HepG2 (cell line): ENCODE measurements at regions not wholly inside any gene's neighbourhood (a gene's known extent, or its start where the extent isn't known, plus 50 kb on each side); places are given as distances from the start of the nearest gene placed in this dataset.

Experiments used
- ATAC-seq: fragments of 200-7000 bp; cut with Tn5 transposase; 3 replicates; pipeline ENCODE4 v1.9.1; 2020; ENCODE audit warnings: mild to moderate bottlenecking, moderate library complexity
- BruUV-seq: library from RNA; stranded (reverse); fragments of 400-500 nt; replicated peaks from 2 replicates; lab custom pipeline; 2021; lab: Mats Ljungman, UMichigan
- CTCF ChIA-PET: fragments of 300-600 bp; formaldehyde crosslinking; extraction: SDS; loops from one replicate; lab custom pipeline; 2021; ENCODE audit warnings: low total read pairs, inconsistent platforms, low intra/inter-chr PET ratio; lab: Yijun Ruan, JAX
- POLR2A ChIA-PET: fragments of 350-600 bp; sonication (Branson Sonifier 250); formaldehyde crosslinking; loops from one replicate; lab custom pipeline; 2020; ENCODE audit warnings: antibody characterized with exemption, inconsistent platforms; lab: Yijun Ruan, JAX
- DNase-seq: peaks from one replicate; pipeline ENCODE4 v3.0.0-alpha.2; 2015; ENCODE audit warnings: low spot score
- FAIRE-seq: peaks from 3 replicates; lab custom pipeline; 2011; peaks lifted over from hg19 to GRCh38; lab: Jason Lieb, UNC
- H2AFZ ChIP-seq: one replicate; pipeline ENCODE4 v1.6.1; 2011; ENCODE audit warnings: low read length, inconsistent platforms
- H3K27ac ChIP-seq: fragments of 300-600 bp; 3 replicates; pipeline ENCODE4 v1.8.0; 2011; ENCODE audit warnings: mixed run types, mild to moderate bottlenecking, mixed read lengths, low read length, inconsistent platforms; ENCODE audit not compliant: insufficient read depth; ENCODE audit errors: extremely low read length
- H3K27me3 ChIP-seq, 2 experiments: fragments of 200-600 bp in 1 of 2; 2 replicates in 1 of 2; 3 replicates in 1 of 2; pipeline versions ENCODE4 v1.6.0 to v1.8.0; 2011; ENCODE audit warnings: low read length in 2 of 2, mild to moderate bottlenecking in 2 of 2, moderate library complexity in 2 of 2, inconsistent platforms in 1 of 2; ENCODE audit not compliant: insufficient read depth in 2 of 2, control insufficient read depth in 1 of 2
- H3K36me3 ChIP-seq, 2 experiments: fragments of 200-600 bp in 1 of 2; replicated peaks in 1 of 2; 2 replicates in 1 of 2; 3 replicates in 1 of 2; pipeline versions ENCODE4 v1.5.1 to v1.8.0; 2011; ENCODE audit warnings: low read length in 2 of 2, inconsistent platforms in 1 of 2; ENCODE audit not compliant: insufficient read depth in 2 of 2, control insufficient read depth in 1 of 2
- H3K4me1 ChIP-seq: 2 replicates; pipeline ENCODE4 v1.5.1; 2012; ENCODE audit warnings: low read length, inconsistent platforms; ENCODE audit not compliant: insufficient read depth
- H3K4me2 ChIP-seq: 2 replicates; pipeline ENCODE4 v1.6.0; 2011; ENCODE audit warnings: low read depth, low read length, inconsistent platforms
- H3K4me3 ChIP-seq, 3 experiments: fragments of 200-600 bp in 1 of 3; sonication (generic), shearing (Covaris generic) in 1 of 3; replicated peaks in 1 of 3; 2 replicates each; pipeline ENCODE4 v1.5.1; 2011 to 2016; ENCODE audit warnings: low read length in 3 of 3, inconsistent platforms in 2 of 3, low read depth in 2 of 3, mild to moderate bottlenecking in 2 of 3, control low read depth in 1 of 3, mixed read lengths in 1 of 3; ENCODE audit not compliant: insufficient read depth in 1 of 3
- H3K79me2 ChIP-seq: one replicate; pipeline ENCODE4 v1.6.1; 2011; ENCODE audit warnings: low read length, inconsistent platforms; ENCODE audit not compliant: insufficient read depth
- H3K9ac ChIP-seq: 2 replicates; pipeline ENCODE4 v1.6.0; 2011; ENCODE audit warnings: mild to moderate bottlenecking, low read depth, low read length, inconsistent platforms; ENCODE audit not compliant: insufficient read depth
- H3K9me3 ChIP-seq: 2 replicates; pipeline ENCODE4 v1.5.1; 2012; ENCODE audit warnings: mild to moderate bottlenecking, low read length
- H4K20me1 ChIP-seq: 2 replicates; pipeline ENCODE4 v1.6.0; 2011; ENCODE audit warnings: inconsistent platforms, mild to moderate bottlenecking, low read length, moderate library complexity; ENCODE audit not compliant: insufficient read depth
- ADNP ChIP-seq: sonication (generic); formaldehyde crosslinking; IDR thresholded peaks from 2 replicates; pipeline ENCODE4 v1.4.0; 2020; ENCODE audit warnings: missing genetic modification reagents
- HOXA7 ChIP-seq: sonication (generic); formaldehyde crosslinking; IDR thresholded peaks from 2 replicates; pipeline ENCODE4 v1.8.1; 2022; ENCODE audit warnings: mild to moderate bottlenecking, missing genetic modification reagents, moderate library complexity
- PHF21A ChIP-seq: sonication (generic); formaldehyde crosslinking; IDR thresholded peaks from 2 replicates; pipeline ENCODE4 v1.5.0; 2020; ENCODE audit warnings: mild to moderate bottlenecking, missing genetic modification reagents
- SRSF4 ChIP-seq: fragments of 200-400 bp; formaldehyde crosslinking; IDR thresholded peaks from one replicate; pipeline ENCODE4 v1.6.1; 2018; ENCODE audit warnings: mild to moderate bottlenecking, low read depth, low read length, moderate library complexity; ENCODE audit not compliant: poor library complexity, severe bottlenecking
- ZNF557 ChIP-seq: sonication (generic); formaldehyde crosslinking; IDR thresholded peaks from 2 replicates; pipeline ENCODE4 v1.4.0; 2020; ENCODE audit warnings: missing genetic modification reagents
- ZNF703 ChIP-seq: sonication (generic); formaldehyde crosslinking; IDR thresholded peaks from 2 replicates; pipeline ENCODE4 v1.5.1; 2020; ENCODE audit warnings: missing genetic modification reagents, mild to moderate bottlenecking, moderate library complexity, borderline replicate concordance
- ZNF781 ChIP-seq: sonication (generic); formaldehyde crosslinking; IDR thresholded peaks from 2 replicates; pipeline ENCODE4 v1.5.1; 2020; ENCODE audit warnings: borderline replicate concordance, mild to moderate bottlenecking, missing genetic modification reagents; ENCODE audit errors: not compliant biosample characterization
- WGBS: methylation state at CpG from one replicate; pipeline ENCODE4 v1.1.6; 2017; ENCODE audit warnings: low lambda C conversion rate; 5-methylcytosine and 5-hydroxymethylcytosine counted together
- in situ Hi-C: cut with HindIII; loops from 2 replicates; pipeline ENCODE4 v1.10.0; 2017; ENCODE audit warnings: low pct_unique_long_range_greater_than_20kb; ENCODE audit not compliant: extremely low pct_ligation_motif_present
- intact Hi-C: fragments of 100-400 bp; cut with micrococcal nuclease; formaldehyde crosslinking; loops from one replicate; pipeline ENCODE4 v1.10.0; 2022; ENCODE audit not compliant: unreplicated experiment
- TF ChIP-seq, protein P1 (sequence below): IDR thresholded peaks from 2 replicates; pipeline ENCODE4 v1.6.1; 2012; ENCODE audit warnings: low read length, improper control_type of control experiment
- TF ChIP-seq, protein P2 (sequence below): sonication (generic); formaldehyde crosslinking; IDR thresholded peaks from 2 replicates; pipeline ENCODE4 v1.4.0; 2020; ENCODE audit warnings: missing genetic modification reagents, mild to moderate bottlenecking, borderline replicate concordance
- TF ChIP-seq, protein P3 (sequence below): sonication (generic); formaldehyde crosslinking; IDR thresholded peaks from 2 replicates; pipeline ENCODE4 v1.5.0; 2020; ENCODE audit warnings: missing genetic modification reagents
- TF ChIP-seq, protein P4 (sequence below): sonication (generic); formaldehyde crosslinking; IDR thresholded peaks from 2 replicates; pipeline ENCODE4 v1.4.0; 2020; ENCODE audit warnings: missing genetic modification reagents

DNA sequence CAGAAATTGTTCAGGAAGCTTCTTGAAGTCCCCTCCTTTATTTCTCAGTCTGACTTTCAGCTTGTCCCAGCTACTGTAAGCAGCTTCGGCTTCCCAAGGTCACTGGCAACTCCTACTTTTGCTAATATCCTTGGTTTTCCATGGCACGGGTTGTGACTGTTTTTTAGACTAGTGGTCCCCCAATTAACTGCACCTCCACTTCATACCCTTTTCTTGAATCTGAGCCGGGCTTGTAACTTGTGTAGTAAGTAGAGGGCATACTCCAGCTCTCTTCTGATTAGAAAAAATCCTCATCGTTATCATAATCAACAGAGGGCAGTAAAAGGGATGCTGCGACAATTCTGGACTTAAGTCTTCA lies 162.3 kb upstream of the TNFAIP3 start:
- no peak; the same call in 2 of the 3 replicates for ATAC-seq
- no peak for FAIRE-seq
- DNase-seq, result no peak
- intact Hi-C loops, result loop anchor here (1.0 to 10.0 kb wide), 6 partner anchors 236 to 432 kb away; no protein-coding TSS in a partner anchor
- no peaks in the 10 kb centered on the region for H3K27me3 ChIP-seq
- ChIA-PET CTCF (interaction anchor here (0.7 to 5.2 kb wide), 6 partner anchors 162 to 302 kb away, joined by 3 to 102 read pairs (median 18); partner anchors contain the start of gene TNFAIP3), POLR2A (interaction anchor here (1.7 kb wide), 1 partner anchor 162 kb away, joined by 5 read pairs; the partner anchor contains the start of gene TNFAIP3)
- peak overlapping the region; percentile 52 for H3K4me2 ChIP-seq
- no peaks in the 10 kb centered on the region for H3K79me2 ChIP-seq
- BruUV-seq, result no TSS peak
- H3K9me3 ChIP-seq, result 0 out of 2 replicates have a peak, but pooled peaks cover 4% of the 10 kb centered on the region
- H3K4me3 ChIP-seq, result no peak overlapping the region
- H3K27ac ChIP-seq, result no peak overlapping the region
- no peak overlapping the region for H2AFZ ChIP-seq
- peaks cover 88% of the 10 kb centered on the region for H3K4me1 ChIP-seq
- in situ Hi-C loops, result loop anchor here (5.0 to 10.0 kb wide), 4 partner anchors 103 to 400 kb away; partner anchors contain the start of genes PERP and TNFAIP3
- 17% methylated on average over 5 of the region's 5 CpGs for WGBS
- H3K9ac ChIP-seq, result 0 out of 2 replicates have a peak overlapping the region, but pooled peaks have one; percentile 32
- TF ChIP-seq, protein P1, sequence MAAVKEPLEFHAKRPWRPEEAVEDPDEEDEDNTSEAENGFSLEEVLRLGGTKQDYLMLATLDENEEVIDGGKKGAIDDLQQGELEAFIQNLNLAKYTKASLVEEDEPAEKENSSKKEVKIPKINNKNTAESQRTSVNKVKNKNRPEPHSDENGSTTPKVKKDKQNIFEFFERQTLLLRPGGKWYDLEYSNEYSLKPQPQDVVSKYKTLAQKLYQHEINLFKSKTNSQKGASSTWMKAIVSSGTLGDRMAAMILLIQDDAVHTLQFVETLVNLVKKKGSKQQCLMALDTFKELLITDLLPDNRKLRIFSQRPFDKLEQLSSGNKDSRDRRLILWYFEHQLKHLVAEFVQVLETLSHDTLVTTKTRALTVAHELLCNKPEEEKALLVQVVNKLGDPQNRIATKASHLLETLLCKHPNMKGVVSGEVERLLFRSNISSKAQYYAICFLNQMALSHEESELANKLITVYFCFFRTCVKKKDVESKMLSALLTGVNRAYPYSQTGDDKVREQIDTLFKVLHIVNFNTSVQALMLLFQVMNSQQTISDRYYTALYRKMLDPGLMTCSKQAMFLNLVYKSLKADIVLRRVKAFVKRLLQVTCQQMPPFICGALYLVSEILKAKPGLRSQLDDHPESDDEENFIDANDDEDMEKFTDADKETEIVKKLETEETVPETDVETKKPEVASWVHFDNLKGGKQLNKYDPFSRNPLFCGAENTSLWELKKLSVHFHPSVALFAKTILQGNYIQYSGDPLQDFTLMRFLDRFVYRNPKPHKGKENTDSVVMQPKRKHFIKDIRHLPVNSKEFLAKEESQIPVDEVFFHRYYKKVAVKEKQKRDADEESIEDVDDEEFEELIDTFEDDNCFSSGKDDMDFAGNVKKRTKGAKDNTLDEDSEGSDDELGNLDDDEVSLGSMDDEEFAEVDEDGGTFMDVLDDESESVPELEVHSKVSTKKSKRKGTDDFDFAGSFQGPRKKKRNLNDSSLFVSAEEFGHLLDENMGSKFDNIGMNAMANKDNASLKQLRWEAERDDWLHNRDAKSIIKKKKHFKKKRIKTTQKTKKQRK, result no peak
- TF ChIP-seq PHF21A (CRISPR knock-in tag) (0 out of 2 replicates have a peak, but pooled peaks have one; percentile 20), ZNF703 (CRISPR knock-in tag) (no peak), ZNF781 (peak; percentile 6), SRSF4 (no peak), HOXA7 (CRISPR knock-in tag) (no peak), ADNP (CRISPR knock-in tag) (no peak), ZNF557 (CRISPR knock-in tag) (no peak)
- TF ChIP-seq, protein P2, sequence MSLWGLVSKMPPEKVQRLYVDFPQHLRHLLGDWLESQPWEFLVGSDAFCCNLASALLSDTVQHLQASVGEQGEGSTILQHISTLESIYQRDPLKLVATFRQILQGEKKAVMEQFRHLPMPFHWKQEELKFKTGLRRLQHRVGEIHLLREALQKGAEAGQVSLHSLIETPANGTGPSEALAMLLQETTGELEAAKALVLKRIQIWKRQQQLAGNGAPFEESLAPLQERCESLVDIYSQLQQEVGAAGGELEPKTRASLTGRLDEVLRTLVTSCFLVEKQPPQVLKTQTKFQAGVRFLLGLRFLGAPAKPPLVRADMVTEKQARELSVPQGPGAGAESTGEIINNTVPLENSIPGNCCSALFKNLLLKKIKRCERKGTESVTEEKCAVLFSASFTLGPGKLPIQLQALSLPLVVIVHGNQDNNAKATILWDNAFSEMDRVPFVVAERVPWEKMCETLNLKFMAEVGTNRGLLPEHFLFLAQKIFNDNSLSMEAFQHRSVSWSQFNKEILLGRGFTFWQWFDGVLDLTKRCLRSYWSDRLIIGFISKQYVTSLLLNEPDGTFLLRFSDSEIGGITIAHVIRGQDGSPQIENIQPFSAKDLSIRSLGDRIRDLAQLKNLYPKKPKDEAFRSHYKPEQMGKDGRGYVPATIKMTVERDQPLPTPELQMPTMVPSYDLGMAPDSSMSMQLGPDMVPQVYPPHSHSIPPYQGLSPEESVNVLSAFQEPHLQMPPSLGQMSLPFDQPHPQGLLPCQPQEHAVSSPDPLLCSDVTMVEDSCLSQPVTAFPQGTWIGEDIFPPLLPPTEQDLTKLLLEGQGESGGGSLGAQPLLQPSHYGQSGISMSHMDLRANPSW (CRISPR knock-in tag), result 0 out of 2 replicates have a peak, but pooled peaks have one; percentile 1
- TF ChIP-seq, protein P3, sequence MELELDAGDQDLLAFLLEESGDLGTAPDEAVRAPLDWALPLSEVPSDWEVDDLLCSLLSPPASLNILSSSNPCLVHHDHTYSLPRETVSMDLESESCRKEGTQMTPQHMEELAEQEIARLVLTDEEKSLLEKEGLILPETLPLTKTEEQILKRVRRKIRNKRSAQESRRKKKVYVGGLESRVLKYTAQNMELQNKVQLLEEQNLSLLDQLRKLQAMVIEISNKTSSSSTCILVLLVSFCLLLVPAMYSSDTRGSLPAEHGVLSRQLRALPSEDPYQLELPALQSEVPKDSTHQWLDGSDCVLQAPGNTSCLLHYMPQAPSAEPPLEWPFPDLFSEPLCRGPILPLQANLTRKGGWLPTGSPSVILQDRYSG (CRISPR knock-in tag), result 0 out of 2 replicates have a peak, but pooled peaks have one; percentile 17
- TF ChIP-seq, protein P4, sequence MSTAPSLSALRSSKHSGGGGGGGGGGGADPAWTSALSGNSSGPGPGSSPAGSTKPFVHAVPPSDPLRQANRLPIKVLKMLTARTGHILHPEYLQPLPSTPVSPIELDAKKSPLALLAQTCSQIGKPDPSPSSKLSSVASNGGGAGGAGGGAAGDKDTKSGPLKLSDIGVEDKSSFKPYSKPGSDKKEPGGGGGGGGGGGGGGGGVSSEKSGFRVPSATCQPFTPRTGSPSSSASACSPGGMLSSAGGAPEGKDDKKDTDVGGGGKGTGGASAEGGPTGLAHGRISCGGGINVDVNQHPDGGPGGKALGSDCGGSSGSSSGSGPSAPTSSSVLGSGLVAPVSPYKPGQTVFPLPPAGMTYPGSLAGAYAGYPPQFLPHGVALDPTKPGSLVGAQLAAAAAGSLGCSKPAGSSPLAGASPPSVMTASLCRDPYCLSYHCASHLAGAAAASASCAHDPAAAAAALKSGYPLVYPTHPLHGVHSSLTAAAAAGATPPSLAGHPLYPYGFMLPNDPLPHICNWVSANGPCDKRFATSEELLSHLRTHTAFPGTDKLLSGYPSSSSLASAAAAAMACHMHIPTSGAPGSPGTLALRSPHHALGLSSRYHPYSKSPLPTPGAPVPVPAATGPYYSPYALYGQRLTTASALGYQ (CRISPR knock-in tag), result 0 out of 2 replicates have a peak, but pooled peaks have one; percentile 57
- H3K36me3 ChIP-seq, result no peaks in the 10 kb centered on the region
- no peaks in the 10 kb centered on the region for H4K20me1 ChIP-seq
